Mesenchymal stem cell (in vitro differentiated cells and primary cell): ENCODE measurements at regions not wholly inside any gene's neighbourhood (a gene's known extent, or its start where the extent isn't known, plus 50 kb on each side); places are given as distances from the start of the nearest gene placed in this dataset.
A peak's percentile ranks its signal among the peaks of the same experiment; 100 is the strongest.

Experiments
- DNase-seq: peaks from one replicate; pipeline ENCODE4 v3.0.0-alpha.2; 2013
- H2AFZ ChIP-seq: one replicate; pipeline ENCODE4 v1.6.1; 2013; ENCODE audit warnings: low read depth, mild to moderate bottlenecking, control low read depth, inconsistent platforms, low read length, moderate library complexity
- H2AK5ac ChIP-seq: 2 replicates; pipeline ENCODE4 v1.6.1; 2013; ENCODE audit warnings: low read length, moderate library complexity, mild to moderate bottlenecking, inconsistent platforms; ENCODE audit not compliant: severe bottlenecking
- H2BK120ac ChIP-seq: one replicate; pipeline ENCODE4 v1.6.1; 2013; ENCODE audit warnings: low read depth, mild to moderate bottlenecking, inconsistent platforms, low read length, moderate library complexity
- H2BK12ac ChIP-seq, 2 experiments: one replicate each; pipeline ENCODE4 v1.6.1; 2013; ENCODE audit warnings: inconsistent platforms in 2 of 2, low read length in 2 of 2, mild to moderate bottlenecking in 2 of 2, moderate library complexity in 2 of 2, control low read depth in 1 of 2
- H2BK15ac ChIP-seq: one replicate; pipeline ENCODE4 v1.6.1; 2013; ENCODE audit warnings: mild to moderate bottlenecking, low read depth, inconsistent platforms; ENCODE audit not compliant: poor library complexity, severe bottlenecking
- H2BK5ac ChIP-seq: 2 replicates; pipeline ENCODE4 v1.6.1; 2013; ENCODE audit warnings: low read depth, mild to moderate bottlenecking, low read length, control low read depth, inconsistent platforms; ENCODE audit not compliant: poor library complexity, severe bottlenecking
- H3K14ac ChIP-seq, 2 experiments: one replicate each; pipeline ENCODE4 v1.6.1; 2013; ENCODE audit warnings: inconsistent platforms in 2 of 2, low read length in 2 of 2, control low read depth in 1 of 2, mild to moderate bottlenecking in 1 of 2, moderate library complexity in 1 of 2
- H3K18ac ChIP-seq, 2 experiments: one replicate each; pipeline ENCODE4 v1.6.1; 2013; ENCODE audit warnings: inconsistent platforms in 2 of 2, low read length in 2 of 2, control low read depth in 1 of 2, low read depth in 1 of 2, mild to moderate bottlenecking in 1 of 2
- H3K23ac ChIP-seq, 2 experiments: one replicate each; pipeline ENCODE4 v1.6.1; 2013; ENCODE audit warnings: inconsistent platforms in 2 of 2, low read length in 2 of 2, mild to moderate bottlenecking in 2 of 2, moderate library complexity in 2 of 2, control low read depth in 1 of 2
- H3K27ac ChIP-seq: 2 replicates; pipeline ENCODE4 v1.5.1; 2013; ENCODE audit warnings: mild to moderate bottlenecking, moderate library complexity, low read length, control low read depth, inconsistent platforms; ENCODE audit not compliant: poor library complexity, severe bottlenecking
- H3K27me3 ChIP-seq, 2 experiments: 2 replicates each; pipeline versions ENCODE4 v1.6.1 to v1.7.0; 2013; ENCODE audit warnings: low read length in 2 of 2, mild to moderate bottlenecking in 2 of 2, moderate library complexity in 2 of 2, control low read depth in 1 of 2, inconsistent platforms in 1 of 2; ENCODE audit not compliant: control insufficient read depth in 1 of 2, insufficient read depth in 1 of 2
- H3K36me3 ChIP-seq, 2 experiments: 2 replicates each; pipeline versions ENCODE4 v1.6.1 to v1.7.0; 2013; ENCODE audit warnings: low read length in 2 of 2, control low read depth in 1 of 2, inconsistent platforms in 1 of 2, low read depth in 1 of 2, mild to moderate bottlenecking in 1 of 2; ENCODE audit not compliant: insufficient read depth in 2 of 2, control insufficient read depth in 1 of 2
- H3K4ac ChIP-seq, 2 experiments: one replicate each; pipeline ENCODE4 v1.6.1; 2013; ENCODE audit warnings: inconsistent platforms in 2 of 2, low read length in 2 of 2, mild to moderate bottlenecking in 2 of 2, moderate library complexity in 2 of 2, control low read depth in 1 of 2, low read depth in 1 of 2
- H3K4me1 ChIP-seq: 2 replicates; pipeline ENCODE4 v1.6.1; 2013; ENCODE audit warnings: low read depth, low read length, control low read depth; ENCODE audit not compliant: control insufficient read depth, insufficient read depth
- H3K4me2 ChIP-seq: 2 replicates; pipeline ENCODE4 v1.6.1; 2013; ENCODE audit warnings: low read length, mild to moderate bottlenecking, inconsistent platforms; ENCODE audit not compliant: poor library complexity, severe bottlenecking
- H3K4me3 ChIP-seq, 2 experiments: 2 replicates each; pipeline versions ENCODE4 v1.5.1 to v1.7.0; 2013; ENCODE audit warnings: low read length in 2 of 2, mild to moderate bottlenecking in 2 of 2, control low read depth in 1 of 2, low read depth in 1 of 2; ENCODE audit not compliant: insufficient read depth in 1 of 2
- H3K79me1 ChIP-seq: replicated peaks from 2 replicates; pipeline ENCODE4 v1.6.1; 2013; ENCODE audit warnings: mild to moderate bottlenecking, control low read depth, low read length, inconsistent platforms; ENCODE audit not compliant: poor library complexity, severe bottlenecking
- H3K9ac ChIP-seq: 2 replicates; pipeline ENCODE4 v1.7.0; 2013; ENCODE audit warnings: mild to moderate bottlenecking, low read length, moderate library complexity
- H3K9me3 ChIP-seq: 2 replicates; pipeline ENCODE4 v1.7.0; 2013; ENCODE audit warnings: mild to moderate bottlenecking, low read length; ENCODE audit not compliant: control insufficient read depth
- H4K8ac ChIP-seq: one replicate; pipeline ENCODE4 v1.6.1; 2013; ENCODE audit warnings: inconsistent platforms, mild to moderate bottlenecking, low read length, moderate library complexity
- H4K91ac ChIP-seq: one replicate; pipeline ENCODE4 v1.6.1; 2013; ENCODE audit warnings: mild to moderate bottlenecking, low read length, inconsistent platforms
- WGBS: methylation state at CpG from one replicate; pipeline ENCODE4 v1.1.7; 2013; ENCODE audit warnings: mixed read lengths; 5-methylcytosine and 5-hydroxymethylcytosine counted together

DNA sequence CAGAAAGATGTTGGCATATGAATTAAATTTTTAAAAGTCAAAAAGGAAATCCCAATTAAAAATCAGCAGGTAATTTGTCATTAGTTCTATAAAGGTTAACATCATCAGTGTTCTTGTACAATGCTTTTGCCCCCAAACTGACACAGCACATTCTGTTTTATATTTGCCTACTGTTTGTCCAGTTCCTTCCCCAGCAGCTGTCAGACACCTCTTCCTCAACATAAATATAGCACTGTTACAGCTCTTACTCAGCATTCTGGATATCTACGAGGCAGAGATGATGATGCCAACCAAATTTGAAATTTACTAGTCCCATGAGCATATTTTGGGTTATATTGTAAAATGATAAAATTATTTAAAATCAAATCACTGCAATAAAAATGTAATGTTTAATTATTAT lies 124.6 kb downstream of the SINHCAF start:
- Histone ChIP-seq H3K27me3 (peaks cover 0 to 15% of the 10 kb centered on the region in 2 experiments), H3K27ac (no peak overlapping the region)
- no CpG with 5 or more reads among the region's 1 CpG for WGBS

GRCh38 chr12:31203261-31203660 lies 122.7 kb downstream of the SINHCAF start:
- peaks cover 0 to 15% of the 10 kb centered on the region in 2 experiments for H3K27me3 ChIP-seq
- no peak overlapping the region for H3K14ac ChIP-seq
- H3K27ac ChIP-seq, result no peak overlapping the region
- no peaks in the 10 kb centered on the region for H3K79me1 ChIP-seq
- H4K91ac ChIP-seq, result no peak overlapping the region
- H2BK15ac ChIP-seq, result no peak overlapping the region
- no peaks in the 10 kb centered on the region for H3K4me1 ChIP-seq
- no peak overlapping the region for H3K23ac ChIP-seq
- no peak overlapping the region for H4K8ac ChIP-seq
- no peak overlapping the region for H2BK12ac ChIP-seq
- no peak overlapping the region for H3K4me2 ChIP-seq
- H3K4me3 ChIP-seq, result no peak overlapping the region
- WGBS, result 77% methylated on average over 1 of the region's 1 CpG
- no peaks in the 10 kb centered on the region for H3K36me3 ChIP-seq
- H3K9ac ChIP-seq, result no peak overlapping the region
- H3K4ac ChIP-seq, result no peak overlapping the region
- H2AFZ ChIP-seq, result no peak overlapping the region
- H2AK5ac ChIP-seq, result no peak overlapping the region
- no peak overlapping the region for H2BK5ac ChIP-seq
- H2BK120ac ChIP-seq, result no peak overlapping the region
- no peak for DNase-seq
- H3K18ac ChIP-seq, result no peak overlapping the region
- H3K9me3 ChIP-seq, result no peaks in the 10 kb centered on the region

More for the DNA sequence above, 124.6 kb downstream of the SINHCAF start:
- no peaks in the 10 kb centered on the region for H3K36me3 ChIP-seq
- H3K79me1 ChIP-seq, result no peaks in the 10 kb centered on the region
- no peak for DNase-seq
- no peak overlapping the region for H3K23ac ChIP-seq
- no peaks in the 10 kb centered on the region for H3K9me3 ChIP-seq
- no peaks in the 10 kb centered on the region for H3K4me1 ChIP-seq
- H4K8ac ChIP-seq, result no peak overlapping the region
- H4K91ac ChIP-seq, result no peak overlapping the region
- no peak overlapping the region for H2BK12ac ChIP-seq
- no peak overlapping the region for H2AK5ac ChIP-seq
- no peak overlapping the region for H2BK15ac ChIP-seq
- no peak overlapping the region for H3K4ac ChIP-seq
- H3K18ac ChIP-seq, result no peak overlapping the region
- H3K4me3 ChIP-seq, result no peak overlapping the region
- H2AFZ ChIP-seq, result no peak overlapping the region
- no peak overlapping the region for H3K14ac ChIP-seq
- no peak overlapping the region for H2BK5ac ChIP-seq
- no peak overlapping the region for H2BK120ac ChIP-seq
- H3K4me2 ChIP-seq, result no peak overlapping the region
- H3K9ac ChIP-seq, result no peak overlapping the region

DNA sequence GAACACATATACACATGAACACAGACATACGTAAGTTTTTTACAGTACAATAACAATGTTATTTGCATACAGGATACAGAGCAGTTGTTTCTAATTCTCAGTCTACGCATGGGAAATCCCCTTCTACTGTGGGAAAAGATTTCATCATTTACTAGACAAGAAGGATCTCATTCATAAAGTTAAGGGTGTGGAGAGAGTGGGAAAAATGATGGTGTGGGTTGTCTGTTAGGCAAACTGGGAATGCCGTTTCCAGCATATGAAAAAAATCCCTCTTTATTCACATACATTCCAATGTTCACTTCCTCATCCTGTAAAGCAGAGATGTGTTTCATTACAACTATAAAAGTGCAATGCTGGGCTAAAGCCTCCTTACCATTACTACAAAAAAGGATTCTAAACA lies 120.9 kb downstream of the SINHCAF start:
- Histone ChIP-seq H4K8ac (no peak overlapping the region), H2BK5ac (no peak overlapping the region), H3K27me3 (peaks cover 0 to 17% of the 10 kb centered on the region in 2 experiments), H3K14ac (no peak overlapping the region), H2AK5ac (no peak overlapping the region), H2BK12ac (no peak overlapping the region), H4K91ac (no peak overlapping the region), H3K4me1 (no peaks in the 10 kb centered on the region), H3K23ac (no peak overlapping the region), H3K9ac (no peak overlapping the region), H2BK120ac (no peak overlapping the region), H3K79me1 (no peaks in the 10 kb centered on the region), H3K36me3 (no peaks in the 10 kb centered on the region), H2AFZ (no peak overlapping the region), H3K27ac (no peak overlapping the region), H3K18ac (no peak overlapping the region), H3K4ac (no peak overlapping the region), H3K4me3 (no peak overlapping the region), H2BK15ac (no peak overlapping the region), H3K4me2 (no peak overlapping the region), H3K9me3 (no peaks in the 10 kb centered on the region)
- WGBS, result no CpG with 5 or more reads among the region's 3 CpGs
- peak; percentile 62 for DNase-seq

- Histone ChIP-seq H2AFZ (no peak overlapping the region), H3K4me3 (no peak overlapping the region), H2BK12ac (no peak overlapping the region), H3K23ac (no peak overlapping the region), H3K27ac (no peak overlapping the region), H2BK15ac (no peak overlapping the region), H3K14ac (peak overlapping the region in 1 of 2 experiments; percentile 20), H3K9ac (no peak overlapping the region), H2BK5ac (no peak overlapping the region), H3K27me3 (peaks cover 0 to 17% of the 10 kb centered on the region in 2 experiments), H4K8ac (no peak overlapping the region), H3K4ac (no peak overlapping the region), H3K36me3 (no peaks in the 10 kb centered on the region), H3K4me1 (no peaks in the 10 kb centered on the region), H3K9me3 (no peaks in the 10 kb centered on the region), H2AK5ac (no peak overlapping the region), H3K79me1 (no peaks in the 10 kb centered on the region), H2BK120ac (no peak overlapping the region), H3K4me2 (no peak overlapping the region), H3K18ac (no peak overlapping the region), H4K91ac (no peak overlapping the region)
- 31% methylated on average over 2 of the region's 4 CpGs for WGBS
- peak; percentile 71 for DNase-seq
These were observed 119.8 kb downstream of the SINHCAF start for GRCh38 chr12:31206038-31206670.
